Natural killer cell (primary cell): ENCODE measurements at regions not wholly inside any gene's neighbourhood (a gene's known extent, or its start where the extent isn't known, plus 50 kb on each side); places are given as distances from the start of the nearest gene placed in this dataset.
"Not testable (repeated sequence)": the region's sequence is repeated elsewhere in the genome, so short reads cannot be mapped to it uniquely, and the experiment has no call there.

Source experiments
- ATAC-seq, 3 donors: fragments of 150-1000 bp in 2 of 3; fragments of 200-7000 bp in 1 of 3; cut with Tn5 transposase; 1 replicate in 1 of 3; 2 replicates in 2 of 3; pipeline ENCODE4 v1.10.0; 2021; ENCODE audit warnings: mild to moderate bottlenecking in 2 of 3, moderate library complexity in 2 of 3
- DNase-seq, 2 donors: peaks; one replicate each; pipeline versions ENCODE4 v3.0.0 to v3.0.0-alpha.2; 2013 to 2021; ENCODE audit warnings: mixed read lengths in 1 of 2
- H3K27ac ChIP-seq: one replicate; pipeline ENCODE4 v1.5.1; 2013; ENCODE audit warnings: mild to moderate bottlenecking, low read length
- H3K27me3 ChIP-seq: one replicate; pipeline ENCODE4 v1.6.1; 2013; ENCODE audit warnings: low read length; ENCODE audit not compliant: control insufficient read depth, insufficient read depth
- H3K36me3 ChIP-seq: one replicate; pipeline ENCODE4 v1.6.1; 2013; ENCODE audit warnings: low read length; ENCODE audit not compliant: control insufficient read depth, insufficient read depth
- H3K4me1 ChIP-seq: one replicate; pipeline ENCODE4 v1.6.1; 2013; ENCODE audit warnings: low read length; ENCODE audit not compliant: control insufficient read depth, insufficient read depth
- H3K4me3 ChIP-seq: one replicate; pipeline ENCODE4 v1.5.1; 2013; ENCODE audit warnings: low read length
- H3K9me3 ChIP-seq: one replicate; pipeline ENCODE4 v1.6.1; 2013; ENCODE audit warnings: low read length; ENCODE audit not compliant: control insufficient read depth, insufficient read depth
- H3K27ac Mint-ChIP-seq, 2 donors: one replicate each; pipeline ENCODE4 v1.8.0; 2022; ENCODE audit warnings: mild to moderate bottlenecking in 2 of 2, mixed read lengths in 2 of 2, moderate library complexity in 1 of 2
- H3K27me3 Mint-ChIP-seq, 2 donors: one replicate each; pipeline ENCODE4 v1.8.0; 2022; ENCODE audit warnings: low read depth in 2 of 2, mixed read lengths in 2 of 2
- H3K36me3 Mint-ChIP-seq: one replicate; pipeline ENCODE4 v1.8.0; 2022; ENCODE audit warnings: mixed read lengths
- H3K4me1 Mint-ChIP-seq, 2 donors: one replicate each; pipeline ENCODE4 v1.8.0; 2022; ENCODE audit warnings: mixed read lengths in 2 of 2
- H3K4me3 Mint-ChIP-seq: one replicate; pipeline ENCODE4 v1.8.0; 2022; ENCODE audit warnings: mild to moderate bottlenecking, moderate library complexity, mixed read lengths
- H3K9me3 Mint-ChIP-seq, 2 donors: one replicate each; pipeline ENCODE4 v1.8.0; 2022; ENCODE audit warnings: mixed read lengths in 2 of 2
- whole genome bisulfite sequencing: methylation state at CpG from one replicate; pipeline ENCODE4 v1.1.7; 2013; ENCODE audit warnings: missing lambda C conversion rate; ENCODE audit not compliant: insufficient coverage; 5-methylcytosine and 5-hydroxymethylcytosine counted together
- intact Hi-C: fragments of 100-400 bp; cut with micrococcal nuclease; formaldehyde crosslinking; loops from one replicate; pipeline ENCODE4 v1.14.2; 2022
- TF ChIP-seq, protein P1 (sequence below): fragments of 200-600 bp; IDR thresholded peaks from one replicate; pipeline ENCODE4 v1.8.0; 2022; ENCODE audit warnings: antibody characterized with exemption

DNA sequence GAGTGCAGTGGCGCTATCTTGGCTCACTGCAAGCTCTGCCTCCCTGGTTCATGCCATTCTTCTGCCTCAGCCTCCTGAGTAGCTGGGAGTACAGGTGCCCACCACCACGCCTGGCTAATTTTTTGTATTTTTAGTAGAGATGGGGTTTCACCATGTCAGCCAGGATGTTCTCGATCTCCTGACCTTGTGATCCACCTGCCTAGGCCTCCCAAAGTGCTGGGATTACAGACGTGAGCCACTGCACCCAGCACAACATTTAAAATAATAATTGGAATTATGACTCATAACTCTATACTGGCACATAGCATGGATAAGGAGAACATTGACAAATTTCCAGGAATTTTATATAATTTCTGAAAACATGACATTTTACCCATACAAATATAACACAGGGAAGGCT, 54.2 kb downstream of the DBET start:
- H3K4me3 Mint-ChIP-seq, intact Hi-C loops, H3K36me3 Mint-ChIP-seq, DNase-seq, H3K27ac ChIP-seq, H3K27me3 ChIP-seq, H3K27ac Mint-ChIP-seq, H3K4me1 ChIP-seq, H3K36me3 ChIP-seq, ATAC-seq, H3K4me3 ChIP-seq, H3K4me1 Mint-ChIP-seq, H3K9me3 Mint-ChIP-seq, H3K27me3 Mint-ChIP-seq, H3K9me3 ChIP-seq: not testable (repeated sequence)
- 77% methylated on average over 2 of the region's 4 CpGs for WGBS

DNA sequence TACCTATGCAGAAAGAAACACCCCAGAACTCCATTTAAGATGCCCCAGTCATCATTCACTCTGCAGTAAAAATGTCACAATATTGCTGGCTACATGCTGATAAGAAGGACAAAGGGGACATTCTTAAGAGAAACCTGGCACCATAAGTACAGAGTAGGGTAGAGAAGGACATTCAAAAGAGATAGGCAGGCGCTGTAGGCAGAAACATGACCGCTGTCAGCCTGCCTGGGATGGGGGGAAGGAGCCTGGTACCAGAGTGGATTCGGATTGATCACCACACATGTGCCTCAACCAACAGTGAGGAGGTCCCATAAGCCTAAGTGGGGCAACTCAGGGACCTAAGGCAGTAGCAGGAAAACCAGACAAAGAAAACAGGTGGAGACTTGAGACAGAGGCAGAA, 54.1 kb upstream of the DUX4 start:
- H3K36me3 Mint-ChIP-seq, H3K9me3 ChIP-seq, H3K9me3 Mint-ChIP-seq, H3K4me3 Mint-ChIP-seq, H3K36me3 ChIP-seq, H3K27me3 ChIP-seq, H3K4me3 ChIP-seq, intact Hi-C loops, H3K27ac Mint-ChIP-seq, DNase-seq, H3K27me3 Mint-ChIP-seq, H3K4me1 ChIP-seq, ATAC-seq, H3K4me1 Mint-ChIP-seq, H3K27ac ChIP-seq: not testable (repeated sequence)
- WGBS: 78% methylated on average over 3 of the region's 3 CpGs

DNA sequence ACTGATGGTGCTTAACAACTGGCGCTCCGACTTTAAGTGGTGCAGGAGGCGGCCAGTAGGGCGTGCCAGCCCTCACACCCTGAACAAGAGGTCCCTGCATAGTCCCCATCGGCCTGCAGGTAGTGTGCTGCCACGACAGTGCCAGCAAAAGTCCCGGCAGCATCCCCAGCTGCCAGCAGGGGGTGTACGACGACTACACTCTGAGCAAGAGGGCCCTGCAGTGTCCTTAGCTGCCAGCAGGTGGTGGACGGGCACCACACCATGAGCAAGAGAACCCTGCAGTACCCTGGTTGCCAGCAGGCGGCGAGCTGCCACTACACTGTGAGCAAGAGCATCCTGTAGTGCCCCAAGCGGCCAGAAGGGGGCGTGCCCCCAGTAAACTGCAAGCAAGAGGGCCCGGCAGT, 53.5 kb upstream of the DUX4 start:
- TF ChIP-seq, protein P1, sequence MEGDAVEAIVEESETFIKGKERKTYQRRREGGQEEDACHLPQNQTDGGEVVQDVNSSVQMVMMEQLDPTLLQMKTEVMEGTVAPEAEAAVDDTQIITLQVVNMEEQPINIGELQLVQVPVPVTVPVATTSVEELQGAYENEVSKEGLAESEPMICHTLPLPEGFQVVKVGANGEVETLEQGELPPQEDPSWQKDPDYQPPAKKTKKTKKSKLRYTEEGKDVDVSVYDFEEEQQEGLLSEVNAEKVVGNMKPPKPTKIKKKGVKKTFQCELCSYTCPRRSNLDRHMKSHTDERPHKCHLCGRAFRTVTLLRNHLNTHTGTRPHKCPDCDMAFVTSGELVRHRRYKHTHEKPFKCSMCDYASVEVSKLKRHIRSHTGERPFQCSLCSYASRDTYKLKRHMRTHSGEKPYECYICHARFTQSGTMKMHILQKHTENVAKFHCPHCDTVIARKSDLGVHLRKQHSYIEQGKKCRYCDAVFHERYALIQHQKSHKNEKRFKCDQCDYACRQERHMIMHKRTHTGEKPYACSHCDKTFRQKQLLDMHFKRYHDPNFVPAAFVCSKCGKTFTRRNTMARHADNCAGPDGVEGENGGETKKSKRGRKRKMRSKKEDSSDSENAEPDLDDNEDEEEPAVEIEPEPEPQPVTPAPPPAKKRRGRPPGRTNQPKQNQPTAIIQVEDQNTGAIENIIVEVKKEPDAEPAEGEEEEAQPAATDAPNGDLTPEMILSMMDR: peak; percentile 10
- H3K9me3 ChIP-seq, H3K27ac ChIP-seq, intact Hi-C loops, H3K36me3 ChIP-seq, H3K27me3 Mint-ChIP-seq, H3K27ac Mint-ChIP-seq, H3K4me1 Mint-ChIP-seq, H3K4me1 ChIP-seq, H3K36me3 Mint-ChIP-seq, H3K4me3 ChIP-seq, H3K9me3 Mint-ChIP-seq, H3K27me3 ChIP-seq, H3K4me3 Mint-ChIP-seq: not testable (repeated sequence)
- ATAC-seq: peak; percentile 77 to 81 (median 80)
- 76% methylated on average over 7 of the region's 15 CpGs for whole genome bisulfite sequencing
- DNase-seq: peak in 1 of 2 donors; percentile 14

DNA sequence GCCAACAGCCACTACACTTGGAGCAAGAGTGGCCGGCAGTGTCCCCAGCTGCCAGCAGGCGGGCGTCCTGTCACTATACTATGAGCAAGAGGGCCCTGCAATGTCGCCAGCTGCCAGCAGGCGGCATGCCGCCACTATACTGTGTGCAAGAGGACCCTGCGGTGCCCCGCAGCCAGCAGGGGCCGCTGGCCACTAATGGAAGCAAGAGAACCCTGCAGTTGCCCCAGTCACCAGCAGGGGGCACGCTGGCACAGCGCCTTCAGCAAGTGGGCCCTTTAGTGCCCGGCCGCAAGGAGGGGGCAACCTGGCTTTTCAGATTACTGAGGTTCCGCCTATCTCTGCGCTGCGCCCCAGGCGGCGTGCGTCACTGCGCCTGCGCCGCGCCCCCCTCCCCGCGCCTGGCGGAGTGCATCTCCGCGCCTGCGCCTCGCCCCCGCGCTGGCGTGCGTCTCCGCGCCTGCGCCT, 53.0 kb upstream of the DUX4 start:
- TF ChIP-seq, protein P1: peak; percentile 17
- peak in 1 of 3 donors; percentile 60 for ATAC-seq

DNA sequence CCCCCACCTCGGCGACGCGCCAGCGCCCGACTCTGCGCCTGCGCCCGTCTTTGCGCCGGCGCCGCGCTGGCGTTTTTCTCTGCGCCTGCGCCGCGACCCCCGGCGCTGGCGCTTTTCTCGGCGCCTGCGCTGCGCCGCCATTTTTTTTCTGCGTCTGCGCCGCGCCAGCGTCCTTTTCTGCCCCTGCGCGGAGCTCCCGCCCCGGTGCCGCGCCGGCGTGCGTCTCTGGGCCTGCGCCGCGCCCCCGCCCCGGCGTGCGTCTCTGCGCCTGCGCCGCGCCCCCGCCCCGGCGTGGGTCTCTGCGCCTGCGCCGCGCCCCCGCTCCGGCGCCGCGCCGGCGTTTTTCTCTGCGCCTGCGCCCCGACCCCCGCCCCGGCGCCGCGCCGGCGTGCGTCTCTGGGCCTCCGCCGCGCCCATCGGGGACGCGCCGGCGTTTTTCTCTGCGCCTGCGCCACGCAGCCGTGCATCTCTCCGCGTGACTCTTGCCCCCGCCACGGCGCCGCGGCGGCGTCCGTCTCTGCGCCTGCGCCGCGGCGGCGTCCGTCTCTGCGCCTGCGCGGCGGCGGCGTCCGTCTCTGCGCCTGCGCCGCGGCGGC, 52.4 kb upstream of the DUX4 start:
- H3K9me3 ChIP-seq, H3K36me3 Mint-ChIP-seq, H3K27me3 ChIP-seq, H3K4me3 ChIP-seq, H3K4me1 ChIP-seq, H3K27me3 Mint-ChIP-seq, H3K9me3 Mint-ChIP-seq, H3K36me3 ChIP-seq, DNase-seq, H3K27ac ChIP-seq, H3K4me1 Mint-ChIP-seq, intact Hi-C loops, H3K27ac Mint-ChIP-seq, H3K4me3 Mint-ChIP-seq: not testable (repeated sequence)
- 80% methylated on average over 102 of the region's 118 CpGs for WGBS
- peak in 1 of 3 donors; percentile 6 for ATAC-seq

More for the DNA sequence above, 53.0 kb upstream of the DUX4 start:
- H3K36me3 ChIP-seq, H3K27ac Mint-ChIP-seq, H3K9me3 Mint-ChIP-seq, H3K27ac ChIP-seq, H3K4me3 Mint-ChIP-seq, H3K27me3 Mint-ChIP-seq, H3K9me3 ChIP-seq, H3K27me3 ChIP-seq, H3K4me1 ChIP-seq, H3K4me3 ChIP-seq, intact Hi-C loops, H3K36me3 Mint-ChIP-seq, H3K4me1 Mint-ChIP-seq: not testable (repeated sequence)
- 68% methylated on average over 11 of the region's 37 CpGs for WGBS
- DNase-seq: peak; percentile 19 to 27
